H1 (cell line): ENCODE measurements at regions not wholly inside any gene's neighbourhood (a gene's known extent, or its start where the extent isn't known, plus 50 kb on each side); places are given as distances from the start of the nearest gene placed in this dataset.

Experiments used
- CTCF ChIA-PET: fragments of 300-600 bp; sonication (Branson Sonifier 250); formaldehyde crosslinking; loops from one replicate; lab custom pipeline; 2021; ENCODE audit not compliant: partially characterized antibody; lab: Charles Lee
- POLR2A ChIA-PET: fragments of 300-600 bp; sonication (Branson Sonifier 250); formaldehyde crosslinking; loops from one replicate; lab custom pipeline; 2021; ENCODE audit warnings: inconsistent platforms; ENCODE audit not compliant: partially characterized antibody; lab: Charles Lee
- DNase-seq, 2 experiments: peaks; one replicate each; pipeline versions ENCODE4 v3.0.0 to v3.0.0-alpha.2; 2010 to 2022; ENCODE audit warnings: low spot score in 2 of 2, low read depth in 1 of 2, mixed read lengths in 1 of 2
- FAIRE-seq: peaks from 2 replicates; lab custom pipeline; 2011; peaks lifted over from hg19 to GRCh38; lab: Jason Lieb, UNC
- H2AFZ ChIP-seq: 2 replicates; pipeline ENCODE4 v1.8.1; 2012; ENCODE audit warnings: low read length, inconsistent platforms
- H2AK5ac ChIP-seq: 2 replicates; pipeline ENCODE4 v1.6.1; 2013; ENCODE audit warnings: low read depth, low read length
- H2BK120ac ChIP-seq: replicated peaks from 2 replicates; pipeline ENCODE3; 2013; ENCODE audit warnings: low read depth, low read length, inconsistent platforms
- H2BK12ac ChIP-seq: 2 replicates; pipeline ENCODE4 v1.6.1; 2013; ENCODE audit warnings: low read depth, low read length
- H2BK15ac ChIP-seq: 2 replicates; pipeline ENCODE4 v1.6.1; 2013; ENCODE audit warnings: low read length
- H2BK20ac ChIP-seq: 2 replicates; pipeline ENCODE4 v1.6.1; 2013; ENCODE audit warnings: low read length
- H2BK5ac ChIP-seq: 2 replicates; pipeline ENCODE4 v1.6.1; 2013; ENCODE audit warnings: low read depth, low read length
- H3K14ac ChIP-seq: 2 replicates; pipeline ENCODE4 v1.6.1; 2013; ENCODE audit warnings: inconsistent platforms; ENCODE audit not compliant: insufficient read length
- H3K18ac ChIP-seq: 2 replicates; pipeline ENCODE4 v1.6.1; 2013; ENCODE audit warnings: low read length; ENCODE audit errors: extremely low read depth
- H3K23ac ChIP-seq: 2 replicates; pipeline ENCODE4 v1.6.1; 2013; ENCODE audit warnings: inconsistent platforms; ENCODE audit not compliant: insufficient read length
- H3K23me2 ChIP-seq: 2 replicates; pipeline ENCODE4 v1.6.1; 2013; ENCODE audit warnings: low read depth, low read length
- H3K27ac ChIP-seq: 2 replicates; pipeline ENCODE4 v1.6.1; 2011; ENCODE audit warnings: low read depth, low read length, inconsistent platforms
- H3K27me3 ChIP-seq, 4 experiments: replicated peaks in 1 of 4; 1 replicate in 1 of 4; 2 replicates in 3 of 4; pipeline versions ENCODE4 v1.6.1 to v1.8.1; 2011 to 2013; ENCODE audit warnings: low read length in 3 of 4, mild to moderate bottlenecking in 3 of 4, inconsistent platforms in 2 of 4, mixed read lengths in 2 of 4, moderate library complexity in 1 of 4; ENCODE audit not compliant: control insufficient read depth in 3 of 4, insufficient read depth in 3 of 4; ENCODE audit errors: extremely low read depth in 1 of 4
- H3K36me3 ChIP-seq, 4 experiments: 2 replicates each; pipeline versions ENCODE4 v1.6.1 to v1.8.1; 2011 to 2013; ENCODE audit warnings: mild to moderate bottlenecking in 4 of 4, low read length in 3 of 4, moderate library complexity in 2 of 4, control low read depth in 1 of 4, inconsistent platforms in 1 of 4; ENCODE audit not compliant: insufficient read depth in 4 of 4, control insufficient read depth in 2 of 4
- H3K4ac ChIP-seq: replicated peaks from 2 replicates; pipeline ENCODE3; 2013; ENCODE audit warnings: low read length, low read depth, mixed read lengths, inconsistent platforms; ENCODE audit not compliant: insufficient read length
- H3K4me1 ChIP-seq, 4 experiments: replicated peaks in 1 of 4; 1 replicate in 1 of 4; 2 replicates in 3 of 4; pipeline versions ENCODE4 v1.6.1 to v1.8.1; 2011 to 2013; ENCODE audit warnings: low read length in 3 of 4, inconsistent platforms in 2 of 4, mixed read lengths in 1 of 4; ENCODE audit not compliant: insufficient read depth in 4 of 4, control insufficient read depth in 3 of 4
- H3K4me2 ChIP-seq, 2 experiments: 2 replicates each; pipeline versions ENCODE4 v1.6.1 to v1.8.1; 2011 to 2013; ENCODE audit warnings: low read depth in 2 of 2, low read length in 2 of 2, control low read depth in 1 of 2, inconsistent platforms in 1 of 2, mild to moderate bottlenecking in 1 of 2; ENCODE audit not compliant: insufficient read depth in 1 of 2
- H3K4me3 ChIP-seq, 4 experiments: fragments of 200-600, 300-600 bp in 1 of 4; sonication (generic), shearing (Covaris generic), sonication (Bioruptor Twin) in 1 of 4; 2 replicates each; pipeline versions ENCODE4 v1.5.1 to v1.8.1; 2011 to 2016; ENCODE audit warnings: low read length in 4 of 4, low read depth in 3 of 4, control low read depth in 2 of 4, inconsistent platforms in 2 of 4, mild to moderate bottlenecking in 2 of 4, mixed read lengths in 1 of 4, moderate library complexity in 1 of 4; ENCODE audit not compliant: insufficient read depth in 2 of 4; ENCODE audit errors: extremely low read depth in 1 of 4
- H3K56ac ChIP-seq: replicated peaks from 2 replicates; pipeline ENCODE3; 2013; ENCODE audit warnings: low read depth, mild to moderate bottlenecking, mixed read lengths, low read length, inconsistent platforms; ENCODE audit not compliant: insufficient read length
- H3K79me1 ChIP-seq: 2 replicates; pipeline ENCODE4 v1.6.1; 2013; ENCODE audit warnings: low read depth, low read length, control low read depth
- H3K79me2 ChIP-seq, 2 experiments: 2 replicates each; pipeline versions ENCODE4 v1.6.1 to v1.8.1; 2012 to 2013; ENCODE audit warnings: low read length in 2 of 2, mild to moderate bottlenecking in 2 of 2, inconsistent platforms in 1 of 2; ENCODE audit not compliant: insufficient read depth in 2 of 2, control insufficient read depth in 1 of 2
- H3K9ac ChIP-seq, 4 experiments: replicated peaks in 1 of 4; 1 replicate in 1 of 4; 2 replicates in 3 of 4; pipeline versions ENCODE4 v1.6.1 to v1.8.1; 2011 to 2013; ENCODE audit warnings: low read depth in 3 of 4, low read length in 3 of 4, control low read depth in 2 of 4, mild to moderate bottlenecking in 2 of 4, moderate library complexity in 2 of 4, inconsistent platforms in 1 of 4; ENCODE audit errors: extremely low read depth in 1 of 4
- H3K9me3 ChIP-seq, 2 experiments: 2 replicates each; pipeline versions ENCODE4 v1.6.1 to v1.8.1; 2012 to 2013; ENCODE audit warnings: mild to moderate bottlenecking in 2 of 2, moderate library complexity in 2 of 2, control low read depth in 1 of 2, inconsistent platforms in 1 of 2, low read depth in 1 of 2, low read length in 1 of 2, mixed read lengths in 1 of 2; ENCODE audit not compliant: insufficient read depth in 2 of 2
- H4K20me1 ChIP-seq, 2 experiments: replicated peaks in 1 of 2; 2 replicates each; pipeline versions ENCODE3 to v1.8.1; 2011 to 2013; ENCODE audit warnings: inconsistent platforms in 2 of 2, low read length in 2 of 2, mild to moderate bottlenecking in 1 of 2; ENCODE audit not compliant: insufficient read depth in 2 of 2, control insufficient read depth in 1 of 2
- H4K5ac ChIP-seq: 2 replicates; pipeline ENCODE4 v1.6.1; 2013; ENCODE audit warnings: low read length, low read depth, mixed read lengths, inconsistent platforms; ENCODE audit not compliant: insufficient read length
- H4K8ac ChIP-seq: 2 replicates; pipeline ENCODE4 v1.8.0; 2013; ENCODE audit warnings: mild to moderate bottlenecking, moderate library complexity, low read length, inconsistent platforms; ENCODE audit not compliant: insufficient read depth; ENCODE audit errors: extremely low read depth
- H4K91ac ChIP-seq: replicated peaks from 2 replicates; pipeline ENCODE3; 2013; ENCODE audit warnings: low read length, mixed read lengths, inconsistent platforms; ENCODE audit not compliant: insufficient read length
- BACH1 ChIP-seq: IDR thresholded peaks from 2 replicates; pipeline ENCODE4 v1.6.1; 2012; ENCODE audit warnings: low read length, improper control_type of control experiment
- CBX8 ChIP-seq: fragments of 300-800, 300-1000 bp; sonication (generic); IDR thresholded peaks from 2 replicates; pipeline ENCODE4 v1.7.1; 2016; ENCODE audit warnings: low read depth, low read length, borderline replicate concordance
- EGR1 ChIP-seq: IDR thresholded peaks from 2 replicates; pipeline ENCODE4 v1.6.1; 2011; ENCODE audit warnings: low read depth, low read length, borderline replicate concordance
- EZH2 ChIP-seq: fragments of 200-600 bp; sonication (generic); IDR thresholded peaks from 2 replicates; pipeline ENCODE4 v1.7.1; 2012; ENCODE audit warnings: low read depth, mild to moderate bottlenecking, moderate library complexity, low read length, inconsistent platforms; ENCODE audit not compliant: severe bottlenecking
- HDAC2 ChIP-seq, 2 experiments: fragments of 300-600 bp in 1 of 2; sonication (generic) in 1 of 2; IDR thresholded peaks; 2 replicates each; pipeline ENCODE4 v1.6.1; 2011 to 2012; ENCODE audit warnings: low read depth in 2 of 2, low read length in 2 of 2, mild to moderate bottlenecking in 2 of 2, moderate library complexity in 2 of 2, borderline replicate concordance in 1 of 2, inconsistent platforms in 1 of 2
- KDM1A ChIP-seq: fragments of 200-600, 300-600 bp; sonication (generic); IDR thresholded peaks from 2 replicates; pipeline ENCODE4 v1.7.1; 2016; ENCODE audit warnings: mild to moderate bottlenecking, low read length, borderline replicate concordance
- MAFK ChIP-seq: IDR thresholded peaks from 2 replicates; pipeline ENCODE4 v1.6.1; 2012; ENCODE audit warnings: low read depth, mild to moderate bottlenecking, improper control_type of control experiment, low read length
- POU5F1 ChIP-seq: IDR thresholded peaks from 2 replicates; pipeline ENCODE4 v1.6.1; 2011; ENCODE audit warnings: low read depth, mild to moderate bottlenecking, low read length, moderate library complexity
- RAD21 ChIP-seq, 2 experiments: IDR thresholded peaks in 1 of 2; conservative IDR thresholded peaks in 1 of 2; 2 replicates each; pipeline ENCODE4 v1.6.1; 2011; ENCODE audit warnings: low read depth in 2 of 2, low read length in 2 of 2, improper control_type of control experiment in 1 of 2, inconsistent platforms in 1 of 2, mild to moderate bottlenecking in 1 of 2, moderate library complexity in 1 of 2
- RBBP5 ChIP-seq: IDR thresholded peaks from 2 replicates; pipeline ENCODE4 v1.7.1; 2012; ENCODE audit warnings: low read depth, mild to moderate bottlenecking, inconsistent platforms, low read length, moderate library complexity, borderline replicate concordance
- SUZ12 ChIP-seq: fragments of 200-600 bp; sonication (generic); IDR thresholded peaks from 2 replicates; pipeline ENCODE4 v1.6.1; 2012; ENCODE audit warnings: mild to moderate bottlenecking, inconsistent platforms, low read length, moderate library complexity, mixed read lengths
- TAF1 ChIP-seq: IDR thresholded peaks from 2 replicates; pipeline ENCODE4 v1.6.1; 2011; ENCODE audit warnings: mild to moderate bottlenecking, low read depth, low read length
- WGBS, 2 experiments: shearing (Covaris generic) in 1 of 2; methylation state at CpG; one replicate each; pipeline versions ENCODE4 v1.1.6 to v1.1.7; 2013 to 2015; ENCODE audit warnings: low lambda C conversion rate in 2 of 2, mixed read lengths in 2 of 2, inconsistent platforms in 1 of 2, low coverage in 1 of 2, missing lambda C conversion rate in 1 of 2; ENCODE audit not compliant: insufficient replicate concordance in 2 of 2, insufficient coverage in 1 of 2, insufficient read length in 1 of 2; ENCODE audit errors: extremely low coverage in 1 of 2, missing lambda C conversion rate in 1 of 2; 5-methylcytosine and 5-hydroxymethylcytosine counted together

DNA sequence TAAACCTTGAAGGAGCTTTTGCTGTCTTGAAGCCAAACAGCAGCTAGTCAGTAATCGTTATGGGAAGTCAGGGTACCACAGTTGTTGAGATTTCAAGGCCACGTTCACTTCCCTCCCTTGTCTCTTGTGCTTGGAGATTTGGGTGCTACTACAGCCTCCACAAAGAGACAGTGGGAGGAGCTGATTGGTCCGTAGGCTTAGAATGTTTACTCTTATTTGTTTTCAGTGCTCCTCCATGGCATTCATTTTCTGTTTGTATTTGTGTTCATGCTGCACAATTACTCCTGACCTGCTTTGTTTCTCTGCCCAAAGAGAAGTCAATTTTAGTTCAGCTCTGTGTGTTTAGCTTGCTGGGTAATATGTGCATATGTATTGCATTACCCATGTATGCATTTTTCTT, 147.7 kb downstream of the PRL start:
- H3K4me1 ChIP-seq = peaks cover 8 to 30% (median 20%) of the 10 kb centered on the region in 4 experiments
- H3K36me3 ChIP-seq = no peaks in the 10 kb centered on the region
- H3K14ac ChIP-seq = no peak overlapping the region
- H4K91ac ChIP-seq = no peak overlapping the region
- peaks cover 2% of the 10 kb centered on the region; the same call in 1 of the 2 replicates for H3K79me1 ChIP-seq
- H2BK12ac ChIP-seq = no peak overlapping the region
- FAIRE-seq (no peak), DNase-seq (no peak)
- no peak overlapping the region for H3K18ac ChIP-seq
- H3K27ac ChIP-seq = no peak overlapping the region
- no peaks in the 10 kb centered on the region for H3K23me2 ChIP-seq
- peaks cover 0 to 1% of the 10 kb centered on the region in 2 experiments for H4K20me1 ChIP-seq
- no peak overlapping the region for H2BK5ac ChIP-seq
- TF ChIP-seq RAD21 (IDR thresholded peaks at IDR 0.05 in 1 of 2, conservative IDR thresholded peaks at IDR 0.05 in 1 of 2; ENCODE audit: low read depth in 2 of 2, low read length in 2 of 2) (no peak), RBBP5 (no peak), BACH1 (no peak), EGR1 (no peak), MAFK (no peak), POU5F1 (no peak), SUZ12 (no peak), KDM1A (no peak), CBX8 (no peak), EZH2 (no peak), TAF1 (no peak), HDAC2 (IDR thresholded peaks at IDR 0.05; ENCODE audit: borderline replicate concordance in 1 of 2, low read depth in 2 of 2, low read length in 2 of 2) (no peak)
- H4K5ac ChIP-seq = no peak overlapping the region
- no peak overlapping the region for H3K23ac ChIP-seq
- no peaks in the 10 kb centered on the region for H3K27me3 ChIP-seq
- POLR2A ChIA-PET = no interaction called here
- H3K9me3 ChIP-seq = no peaks in the 10 kb centered on the region
- no peak overlapping the region for H3K4ac ChIP-seq
- no peak overlapping the region for H2BK20ac ChIP-seq
- WGBS, 2 experiments = 81% methylated on average over 3 of the region's 3 CpGs; no CpG with 5 or more reads in 1 of the 2 experiments
- H3K79me2 ChIP-seq = peaks cover 0 to 6% of the 10 kb centered on the region in 2 experiments; a peak in 1 of 4 replicates
- no peak overlapping the region for H2AK5ac ChIP-seq
- H2BK15ac ChIP-seq = no peak overlapping the region
- no peak overlapping the region for H3K4me3 ChIP-seq
- no peak overlapping the region for H3K4me2 ChIP-seq
- CTCF ChIA-PET = no interaction called here
- no peak overlapping the region for H3K56ac ChIP-seq
- no peak overlapping the region for H4K8ac ChIP-seq
- H3K9ac ChIP-seq = no peak overlapping the region
- no peak overlapping the region for H2AFZ ChIP-seq
- no peak overlapping the region for H2BK120ac ChIP-seq
